ENCODE measurements at regions not wholly inside any gene's neighbourhood (a gene's known extent, or its start where the extent isn't known, plus 50 kb on each side); places are given as distances from the start of the nearest gene placed in this dataset.

- peaks cover 39% of the 10 kb centered on the region for H3K4me1 ChIP-seq (ENCODE audit: low read length)
- TF ChIP-seq CTCF (IDR thresholded peaks at IDR 0.05; ENCODE audit: low read depth, low read length) = no peak
- TF ChIP-seq EZH2phosphoT487 (IDR thresholded peaks at IDR 0.05; ENCODE audit: low read depth) = no peak
- no peak overlapping the region for H3K4me3 ChIP-seq (ENCODE audit: low read length)
- H3K9ac ChIP-seq (ENCODE audit: low read length) = no peak overlapping the region
- no peaks in the 10 kb centered on the region for H3K9me3 ChIP-seq (ENCODE audit: insufficient read depth, low read length)
- no peaks in the 10 kb centered on the region for H3K27me3 ChIP-seq (ENCODE audit: low read depth, low read length)
- H2AFZ ChIP-seq (ENCODE audit: low read depth, low read length) = no peak overlapping the region
- H3K36me3 ChIP-seq (replicated peaks; ENCODE audit: low read depth, low read length) = no peaks in the 10 kb centered on the region
- H3K4me2 ChIP-seq (ENCODE audit: low read length) = no peak overlapping the region
- H3K79me2 ChIP-seq (ENCODE audit: low read length) = no peaks in the 10 kb centered on the region
- H3K27ac ChIP-seq (ENCODE audit: low read length) = no peak overlapping the region
- no peaks in the 10 kb centered on the region for H4K20me1 ChIP-seq (ENCODE audit: insufficient read depth, low read length)
These were observed 67.5 kb upstream of the CLDN14 start for GRCh38 chr21:36547464-36547863.

GRCh38 chr21:36548866-36549265 is 68.9 kb upstream of the CLDN14 start:
- H2AFZ ChIP-seq (ENCODE audit: low read depth, low read length) = no peak overlapping the region; the same call in 1 of the 2 replicates
- no peak overlapping the region for H3K4me3 ChIP-seq (ENCODE audit: low read length)
- no peak overlapping the region for H3K9ac ChIP-seq (ENCODE audit: low read length)
- no peak overlapping the region for H3K4me2 ChIP-seq (ENCODE audit: low read length)
- H3K9me3 ChIP-seq (ENCODE audit: insufficient read depth, low read length) = no peaks in the 10 kb centered on the region
- H3K79me2 ChIP-seq (ENCODE audit: low read length) = no peaks in the 10 kb centered on the region
- no peaks in the 10 kb centered on the region for H4K20me1 ChIP-seq (ENCODE audit: insufficient read depth, low read length)
- no peaks in the 10 kb centered on the region for H3K27me3 ChIP-seq (ENCODE audit: low read depth, low read length)
- no peaks in the 10 kb centered on the region for H3K36me3 ChIP-seq (replicated peaks; ENCODE audit: low read depth, low read length)
- TF ChIP-seq EZH2phosphoT487 (IDR thresholded peaks at IDR 0.05; ENCODE audit: low read depth) (no peak), CTCF (IDR thresholded peaks at IDR 0.05; ENCODE audit: low read depth, low read length) (no peak)
- H3K27ac ChIP-seq (ENCODE audit: low read length) = no peak overlapping the region
- H3K4me1 ChIP-seq (ENCODE audit: low read length) = peaks cover 31% of the 10 kb centered on the region

GRCh38 chr21:36549470-36549869 is 69.5 kb upstream of the CLDN14 start:
- TF ChIP-seq EZH2phosphoT487 (IDR thresholded peaks at IDR 0.05; ENCODE audit: low read depth) = no peak
- TF ChIP-seq CTCF (IDR thresholded peaks at IDR 0.05; ENCODE audit: low read depth, low read length) = no peak
- Histone ChIP-seq H3K27me3 (ENCODE audit: low read depth, low read length) (no peaks in the 10 kb centered on the region), H4K20me1 (ENCODE audit: insufficient read depth, low read length) (no peaks in the 10 kb centered on the region), H3K9me3 (ENCODE audit: insufficient read depth, low read length) (no peaks in the 10 kb centered on the region), H3K4me1 (ENCODE audit: low read length) (peaks cover 25% of the 10 kb centered on the region), H3K9ac (ENCODE audit: low read length) (no peak overlapping the region), H3K36me3 (replicated peaks; ENCODE audit: low read depth, low read length) (no peaks in the 10 kb centered on the region), H3K79me2 (ENCODE audit: low read length) (no peaks in the 10 kb centered on the region), H3K4me3 (ENCODE audit: low read length) (no peak overlapping the region), H3K27ac (ENCODE audit: low read length) (no peak overlapping the region), H3K4me2 (ENCODE audit: low read length) (no peak overlapping the region), H2AFZ (ENCODE audit: low read depth, low read length) (no peak overlapping the region)

- Histone ChIP-seq H3K79me2 (ENCODE audit: low read length) (no peaks in the 10 kb centered on the region), H2AFZ (ENCODE audit: low read depth, low read length) (no peak overlapping the region), H3K9ac (ENCODE audit: low read length) (no peak overlapping the region), H3K4me3 (ENCODE audit: low read length) (no peak overlapping the region), H4K20me1 (ENCODE audit: insufficient read depth, low read length) (no peaks in the 10 kb centered on the region), H3K4me1 (ENCODE audit: low read length) (peaks cover 16% of the 10 kb centered on the region), H3K4me2 (ENCODE audit: low read length) (no peak overlapping the region), H3K27me3 (ENCODE audit: low read depth, low read length) (no peaks in the 10 kb centered on the region), H3K36me3 (replicated peaks; ENCODE audit: low read depth, low read length) (no peaks in the 10 kb centered on the region), H3K27ac (ENCODE audit: low read length) (no peak overlapping the region), H3K9me3 (ENCODE audit: insufficient read depth, low read length) (no peaks in the 10 kb centered on the region)
- TF ChIP-seq EZH2phosphoT487 (IDR thresholded peaks at IDR 0.05; ENCODE audit: low read depth) (no peak), CTCF (IDR thresholded peaks at IDR 0.05; ENCODE audit: low read depth, low read length) (no peak)
These were observed 70.8 kb upstream of the CLDN14 start for GRCh38 chr21:36550761-36551160.
